ENCODE measurements at regions not wholly inside any gene's neighbourhood (a gene's known extent, or its start where the extent isn't known, plus 50 kb on each side); places are given as distances from the start of the nearest gene placed in this dataset.

DNA sequence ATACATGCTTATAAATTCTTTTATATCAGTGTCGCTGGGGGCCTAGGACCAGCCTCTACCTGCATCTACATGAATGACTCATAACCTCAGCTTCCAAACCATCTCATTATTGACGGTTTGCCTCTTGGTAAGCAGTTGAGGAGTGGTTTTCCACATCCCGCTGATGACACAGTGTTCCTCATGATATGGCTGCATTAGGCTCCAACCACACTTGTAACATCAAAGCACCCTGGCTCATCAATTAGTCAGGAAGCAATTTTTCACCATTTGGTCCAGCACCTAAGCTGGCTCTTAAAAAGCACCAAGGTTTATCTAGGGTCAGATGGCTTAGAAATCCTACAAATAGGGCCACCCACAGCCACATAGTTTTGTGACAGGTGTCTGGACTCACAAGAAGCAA lies 402.4 kb downstream of the ARHGEF28 start:
- no peak for DNase-seq (ENCODE audit: low read depth)

DNA sequence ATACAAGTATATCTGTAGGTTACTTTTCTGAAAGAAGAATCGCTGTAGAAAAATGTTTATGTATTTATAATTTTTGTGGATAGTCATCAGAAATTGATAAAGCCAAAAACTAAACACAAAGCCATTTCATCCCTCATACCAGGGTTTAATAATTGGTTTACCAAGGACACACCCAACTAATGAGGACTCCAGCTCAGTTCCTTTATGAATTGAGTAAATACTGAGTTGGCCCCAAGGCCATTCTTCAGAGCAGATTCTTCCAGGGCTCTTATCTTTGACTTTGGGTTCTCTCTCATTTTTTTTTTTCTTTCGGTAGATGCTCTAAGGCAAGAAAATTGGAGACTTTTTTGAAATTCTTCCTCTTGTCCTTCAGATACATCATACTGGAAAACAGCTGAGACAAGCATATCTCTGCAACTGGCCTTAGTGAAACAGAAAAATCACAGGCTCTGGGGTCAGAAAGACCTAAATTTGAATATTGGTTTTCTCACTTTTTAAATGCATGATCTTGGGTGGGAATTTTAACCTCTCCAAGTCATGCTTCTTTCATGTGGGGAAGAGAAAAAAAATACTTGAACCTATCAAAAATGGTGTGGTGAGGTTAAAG lies 401.8 kb downstream of the ARHGEF28 start:
- no peak for DNase-seq (ENCODE audit: low read depth)

DNA sequence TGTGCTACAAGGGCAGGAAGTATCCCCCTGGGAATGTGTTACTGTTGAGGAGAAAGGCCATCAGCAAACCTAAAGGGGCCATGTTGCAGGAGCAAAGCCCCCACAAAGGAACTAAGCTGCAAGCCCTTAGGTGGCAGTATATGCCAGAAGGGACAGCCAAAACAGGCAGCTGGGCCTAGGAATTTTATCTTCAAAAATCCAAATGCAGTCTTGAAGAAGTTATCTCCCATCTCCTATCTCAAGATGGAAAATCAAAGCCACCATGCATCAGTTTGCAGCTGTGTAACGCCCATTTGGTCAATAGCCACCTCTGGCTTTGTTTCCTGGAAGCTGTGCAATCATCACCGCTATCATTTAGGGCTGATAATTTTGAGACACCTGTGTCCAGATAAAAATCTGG lies 400.3 kb downstream of the ARHGEF28 start:
- no peak for DNase-seq (ENCODE audit: low read depth)

DNA sequence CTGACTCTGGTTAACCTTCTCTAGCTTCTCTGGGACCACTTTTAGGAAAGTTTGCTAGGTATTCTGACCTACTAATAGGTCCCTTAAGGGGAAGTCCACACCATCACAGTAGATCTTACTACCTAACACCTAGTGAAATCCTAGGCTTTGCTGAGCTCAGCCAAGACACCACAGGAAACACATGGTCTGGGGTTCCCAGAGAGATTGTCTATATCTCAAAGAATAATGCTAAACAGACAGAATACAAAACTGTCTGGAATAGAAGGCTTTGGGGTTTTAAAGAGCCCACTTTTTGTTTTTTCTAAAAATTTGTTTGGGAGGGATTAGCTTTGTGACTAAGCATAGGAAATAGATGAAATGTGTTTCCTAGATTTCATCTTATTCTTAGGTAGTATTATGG lies 395.1 kb downstream of the ARHGEF28 start:
- DNase-seq (ENCODE audit: low read depth): no peak

DNA sequence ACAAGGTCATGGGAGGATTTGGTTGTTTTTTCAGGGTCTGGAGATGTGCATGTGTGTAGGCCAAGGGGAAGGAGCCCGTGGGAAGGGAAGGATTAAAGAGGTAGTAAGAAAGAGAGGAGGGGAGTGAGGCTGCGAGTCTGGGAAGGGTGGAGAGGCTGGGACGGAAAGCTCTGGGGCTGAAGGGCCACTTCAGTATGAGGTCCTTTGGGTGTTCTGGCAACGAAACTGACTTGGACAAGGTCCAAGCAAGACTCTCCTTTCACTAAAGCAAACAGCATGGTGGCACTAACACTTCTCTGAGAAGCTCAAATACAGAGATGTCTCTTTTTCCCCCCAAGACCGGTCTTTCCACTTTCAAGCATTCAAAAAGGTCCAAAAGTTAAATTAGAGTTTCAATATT lies 394.5 kb downstream of the ARHGEF28 start:
- DNase-seq (ENCODE audit: low read depth): no peak

DNA sequence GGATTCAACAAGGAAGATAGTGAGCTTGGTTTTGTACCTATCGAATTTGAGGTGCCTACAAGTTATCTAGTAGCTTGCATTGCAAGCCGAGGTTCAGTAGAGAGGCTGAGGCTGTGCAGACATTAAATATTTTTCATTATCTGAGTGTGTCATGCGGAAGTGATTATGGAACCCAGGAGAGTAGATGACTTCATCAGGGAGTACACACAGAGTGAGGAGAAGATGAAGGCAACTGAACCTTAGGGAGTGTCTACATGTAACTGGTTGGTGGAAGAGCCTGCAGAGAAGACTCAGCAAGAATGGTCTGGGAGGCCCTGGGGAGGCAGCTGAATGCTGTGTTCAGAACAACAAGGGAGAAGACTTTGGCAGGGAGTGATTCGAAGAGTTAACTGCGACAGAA lies 393.9 kb downstream of the ARHGEF28 start:
- DNase-seq (ENCODE audit: low read depth): no peak

DNA sequence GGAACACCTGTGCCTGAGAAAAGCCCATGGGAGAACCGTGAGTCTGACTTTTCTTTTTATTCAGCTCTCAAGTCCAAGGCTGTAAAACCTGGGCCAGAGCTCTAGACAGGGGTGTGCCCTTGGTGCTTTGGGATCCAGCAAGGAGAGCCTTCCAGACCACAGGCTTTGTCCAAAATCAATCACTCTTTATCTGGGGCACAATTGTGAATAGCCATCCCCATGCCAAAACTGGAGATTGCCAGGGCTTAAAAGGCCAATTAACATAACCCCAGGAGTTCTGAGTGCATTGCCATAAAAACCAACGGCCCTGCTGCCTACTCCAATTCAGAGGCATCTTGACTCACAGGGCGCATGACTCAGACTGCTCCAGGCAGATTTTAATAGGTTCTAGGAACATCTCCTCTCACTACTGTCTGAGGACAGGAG lies 391.8 kb downstream of the ARHGEF28 start:
- DNase-seq (ENCODE audit: low read depth): no peak

DNA sequence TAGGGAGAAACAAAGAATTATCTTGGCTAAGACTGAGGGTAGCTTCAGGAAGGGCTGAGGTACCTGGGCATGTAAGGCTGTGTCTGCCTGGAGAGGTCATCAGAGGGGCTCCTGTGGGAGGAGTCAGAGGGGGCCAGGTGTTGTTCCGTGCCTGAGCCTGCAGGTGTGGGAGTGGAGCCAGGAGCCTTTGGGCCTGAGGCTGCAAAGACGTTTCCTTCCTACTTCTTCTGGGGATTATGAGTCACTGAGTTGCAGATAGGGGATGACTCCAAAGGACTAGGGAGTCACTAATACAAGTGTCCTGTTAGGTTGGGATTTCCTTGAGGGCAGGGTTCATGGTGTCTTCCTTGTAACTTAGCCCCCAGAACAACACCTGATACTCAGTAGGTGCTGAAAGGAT lies 391.1 kb downstream of the ARHGEF28 start:
- no peak for DNase-seq (ENCODE audit: low read depth)

DNA sequence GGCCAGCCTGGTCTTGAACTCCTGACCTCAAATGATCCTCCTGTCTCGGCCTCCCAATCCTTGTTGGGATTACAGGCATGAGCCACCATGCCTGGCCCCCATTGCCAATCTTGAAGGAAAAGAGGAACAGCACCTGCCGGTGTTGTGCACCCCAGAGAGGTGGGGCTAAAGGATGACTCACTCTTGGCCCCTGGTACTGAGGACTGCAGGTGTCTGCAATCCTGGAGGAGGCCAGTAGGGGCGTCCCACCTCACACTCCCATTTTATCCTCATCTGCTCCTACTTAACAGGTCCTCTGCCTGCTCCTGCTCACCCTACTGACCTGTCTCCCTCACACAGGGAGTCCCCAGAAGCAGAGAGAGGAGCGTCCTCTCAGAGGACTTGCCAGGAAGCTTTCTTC lies 390.4 kb downstream of the ARHGEF28 start:
- DNase-seq (ENCODE audit: low read depth): no peak

DNA sequence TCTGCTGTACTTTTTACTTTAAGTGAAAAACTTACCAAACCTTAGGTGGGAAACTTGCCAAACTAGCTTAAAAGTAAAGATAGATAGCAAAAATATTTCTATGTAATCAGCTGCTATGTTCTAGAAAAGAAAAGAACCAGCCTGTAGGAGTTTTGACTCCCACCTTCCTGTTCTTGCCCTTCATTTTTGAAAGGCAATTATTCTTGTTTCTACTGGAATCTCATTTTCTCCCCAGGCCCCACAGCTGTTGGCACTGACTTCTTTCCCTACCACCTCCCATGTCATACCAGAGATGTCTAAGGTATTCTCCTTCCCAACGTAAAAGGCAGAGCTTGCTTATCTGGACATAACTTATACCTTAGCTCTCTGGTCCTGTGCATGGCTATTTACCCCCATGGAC lies 389.7 kb downstream of the ARHGEF28 start:
- no peak for DNase-seq (ENCODE audit: low read depth)

DNA sequence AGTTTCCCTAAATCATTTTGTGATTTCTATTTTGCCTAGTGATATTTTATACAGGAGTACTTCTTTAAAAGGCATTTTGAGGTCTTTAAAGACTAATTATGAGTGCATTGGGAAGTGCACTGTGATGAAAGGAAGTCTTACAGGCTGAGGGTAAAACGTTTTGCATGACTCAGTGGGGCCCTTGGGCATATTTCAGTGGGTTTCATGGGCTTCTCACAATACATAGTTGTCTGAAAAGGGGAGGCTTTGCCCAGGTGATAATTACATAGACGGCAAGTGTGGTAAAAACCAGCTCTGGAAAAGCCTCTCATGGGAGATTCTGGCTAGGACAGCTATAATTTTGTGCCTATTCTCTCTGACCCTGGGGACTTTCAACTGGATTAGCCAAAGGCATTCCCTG lies 387.2 kb downstream of the ARHGEF28 start:
- DNase-seq (ENCODE audit: low read depth): no peak

DNA sequence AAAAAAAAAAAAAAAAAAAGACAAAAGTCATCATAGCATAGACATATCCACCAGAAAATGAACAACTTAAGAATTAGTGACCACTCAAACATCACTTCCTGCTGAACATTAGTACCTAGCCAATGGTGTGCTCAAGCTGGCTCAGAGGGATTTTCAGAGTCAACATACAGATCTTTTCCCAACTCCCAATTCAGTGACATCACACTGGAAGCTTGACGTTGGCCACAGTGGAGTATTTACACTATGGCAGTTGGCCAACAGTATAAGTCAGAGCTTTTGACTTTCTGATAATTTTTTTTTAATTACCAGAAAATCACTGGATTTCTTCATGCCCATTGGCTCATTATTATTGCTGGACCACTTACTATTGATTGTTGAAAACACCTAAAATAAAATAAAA lies 383.5 kb downstream of the ARHGEF28 start:
- DNase-seq (ENCODE audit: low read depth): no peak

DNA sequence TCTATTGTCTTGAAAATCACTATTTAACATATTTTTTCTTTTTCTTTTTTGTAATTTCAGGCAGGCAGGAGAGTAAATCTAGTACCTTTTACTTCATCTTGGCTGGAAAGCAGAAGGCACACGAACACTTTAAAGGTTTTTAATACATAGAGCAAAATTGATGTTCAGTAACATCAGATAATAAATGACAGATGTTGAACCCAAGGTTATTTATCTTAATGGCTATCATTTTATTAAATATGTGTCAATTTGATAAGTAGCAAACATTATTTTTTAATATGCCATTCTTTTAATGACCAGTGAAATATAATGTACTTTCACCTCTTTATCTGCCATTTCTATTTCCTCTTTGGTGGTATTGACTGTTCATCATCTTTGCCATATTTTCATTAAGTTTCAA lies 381.2 kb downstream of the ARHGEF28 start:
- no peak for DNase-seq (ENCODE audit: low read depth)

DNA sequence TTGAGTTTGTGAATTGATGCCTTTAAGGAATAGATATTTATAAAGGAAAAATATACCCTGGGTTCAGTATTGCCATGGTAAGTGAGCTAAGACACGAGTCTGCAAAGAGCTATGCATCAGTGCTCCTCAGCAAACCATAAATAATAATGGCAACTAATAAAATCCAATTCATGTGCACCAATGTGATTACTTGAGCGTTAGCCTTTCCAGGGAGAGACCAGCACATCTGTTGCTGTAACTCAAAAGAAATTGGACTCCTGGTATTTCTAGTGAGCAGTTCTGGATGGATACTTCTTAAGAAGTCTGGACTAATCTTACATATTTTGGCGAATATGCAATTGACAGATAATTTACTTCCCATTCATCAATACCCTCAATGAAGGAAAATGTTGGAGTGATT lies 373.3 kb downstream of the ARHGEF28 start:
- no peak for DNase-seq (ENCODE audit: low read depth)

DNA sequence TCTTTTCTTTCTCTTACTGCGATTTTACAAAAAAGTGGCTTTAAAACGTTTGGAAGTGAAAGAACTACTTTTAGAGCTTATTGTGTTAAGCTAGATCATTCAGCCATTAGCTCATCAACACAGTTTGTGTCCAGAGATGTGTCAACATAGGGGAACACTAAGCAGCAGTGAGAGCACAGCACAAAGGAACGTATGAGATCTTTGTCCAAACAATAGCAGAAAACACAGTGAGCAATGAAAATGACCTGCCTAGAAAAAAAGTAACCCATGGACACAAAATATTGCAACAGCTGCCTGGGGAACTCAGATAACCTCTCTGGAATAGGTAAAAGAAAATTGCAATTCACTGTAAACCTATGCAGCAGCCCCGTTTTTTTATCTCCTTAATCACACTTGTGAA lies 372.5 kb downstream of the ARHGEF28 start:
- DNase-seq (ENCODE audit: low read depth): no peak

DNA sequence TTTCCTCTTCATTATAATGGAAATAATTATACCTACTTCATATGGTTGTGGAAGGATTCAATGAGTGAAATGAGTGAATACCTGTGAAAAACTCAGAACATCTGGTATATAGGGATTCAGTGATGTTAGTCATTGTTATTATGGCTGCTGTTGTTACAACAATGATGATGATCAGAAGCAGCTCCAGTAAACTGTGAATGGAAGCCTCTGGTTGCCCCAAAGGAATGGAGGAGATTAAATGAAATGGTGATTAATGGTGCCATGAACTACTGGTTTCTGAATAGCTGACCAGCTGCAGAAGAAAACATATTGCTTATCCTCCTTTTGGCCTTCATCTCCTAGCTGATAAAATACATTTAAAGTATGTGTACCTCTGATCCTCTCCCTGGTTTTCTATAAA lies 372.0 kb downstream of the ARHGEF28 start:
- DNase-seq (ENCODE audit: low read depth): no peak

DNA sequence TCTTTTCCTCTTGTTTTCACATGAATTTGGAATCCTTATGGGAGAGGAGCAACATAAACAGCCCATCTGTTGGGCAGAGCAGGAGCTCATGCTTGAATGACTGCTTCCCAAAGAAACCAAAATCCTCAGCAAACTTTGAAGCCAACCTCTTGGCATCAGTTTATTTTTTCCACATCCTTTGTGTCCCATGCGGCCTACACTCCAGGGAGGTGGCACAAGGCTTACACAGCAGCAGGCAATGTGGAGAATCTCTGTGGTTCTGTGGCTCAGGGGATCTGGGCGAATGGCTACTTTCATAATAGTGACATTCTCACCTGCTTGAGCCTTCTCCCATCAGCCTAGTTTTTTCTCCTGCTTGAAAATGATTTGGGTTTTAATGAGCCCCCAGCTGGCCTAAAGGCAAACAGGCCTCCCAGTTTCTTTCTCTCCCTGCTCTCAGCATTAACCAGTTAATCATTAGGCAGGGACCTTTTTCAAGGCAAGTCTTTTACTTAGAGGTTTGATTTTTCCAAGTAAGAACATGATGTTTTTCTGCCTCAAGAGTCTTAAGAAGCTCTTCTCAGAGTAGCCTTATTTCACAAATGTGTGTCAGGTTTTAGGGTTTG lies 370.3 kb downstream of the ARHGEF28 start:
- no peak for DNase-seq (ENCODE audit: low read depth)

DNA sequence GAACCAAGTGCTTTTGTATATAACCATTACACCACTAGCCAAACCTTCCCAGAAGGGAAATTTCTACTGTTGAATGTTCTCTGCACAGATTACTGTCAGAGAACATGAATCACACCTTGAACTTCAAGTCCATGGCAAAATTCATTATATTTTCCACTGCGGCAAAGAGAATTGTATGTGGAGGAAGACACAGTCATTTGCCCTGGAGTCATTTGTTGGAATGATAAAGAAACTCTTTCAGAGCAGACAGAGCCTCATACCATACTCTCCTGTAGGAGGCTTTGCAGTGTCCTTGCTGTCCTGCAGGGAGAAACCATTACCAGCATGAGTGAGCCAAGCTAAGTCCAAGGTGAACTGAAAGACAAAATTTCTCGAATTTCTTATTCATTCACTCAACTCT lies 369.0 kb downstream of the ARHGEF28 start:
- no peak for DNase-seq (ENCODE audit: low read depth)

Measured in stimulated activated CD8-positive, alpha-beta memory T cell treated with anti-CD3 and anti-CD28 coated beads, Interleukin-4, amount 100 ng/mL, for 24 hours (primary cell).